HG02973 (cell line): ENCODE measurements at regions not wholly inside any gene's neighbourhood (a gene's known extent, or its start where the extent isn't known, plus 50 kb on each side); places are given as distances from the start of the nearest gene placed in this dataset.
"Not testable (repeated sequence)": the region's sequence is repeated elsewhere in the genome, so short reads cannot be mapped to it uniquely, and the experiment has no call there.

ENCODE experiments used
- ATAC-seq: cut with Tn5 transposase; IDR thresholded peaks from one replicate; pipeline ENCODE4 v1.9.1; 2021; ENCODE audit warnings: moderate library complexity; ENCODE audit not compliant: unreplicated experiment

DNA sequence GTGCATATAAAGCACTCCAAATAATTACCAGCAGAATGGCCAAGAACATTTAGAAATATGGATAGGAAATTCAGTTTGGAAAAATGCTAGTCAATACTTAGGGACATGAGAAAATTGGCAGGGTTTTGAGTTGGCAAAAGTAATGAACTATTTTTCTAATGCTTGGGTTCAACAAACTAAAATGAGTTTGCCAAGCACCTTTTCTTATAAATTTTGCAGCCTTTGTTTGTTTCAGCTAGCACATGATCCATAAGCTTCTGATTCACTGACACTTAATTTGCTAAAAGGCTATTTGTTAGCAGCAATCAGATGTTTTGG lies 324.8 kb downstream of the QKI start:
- ATAC-seq: no peak

DNA sequence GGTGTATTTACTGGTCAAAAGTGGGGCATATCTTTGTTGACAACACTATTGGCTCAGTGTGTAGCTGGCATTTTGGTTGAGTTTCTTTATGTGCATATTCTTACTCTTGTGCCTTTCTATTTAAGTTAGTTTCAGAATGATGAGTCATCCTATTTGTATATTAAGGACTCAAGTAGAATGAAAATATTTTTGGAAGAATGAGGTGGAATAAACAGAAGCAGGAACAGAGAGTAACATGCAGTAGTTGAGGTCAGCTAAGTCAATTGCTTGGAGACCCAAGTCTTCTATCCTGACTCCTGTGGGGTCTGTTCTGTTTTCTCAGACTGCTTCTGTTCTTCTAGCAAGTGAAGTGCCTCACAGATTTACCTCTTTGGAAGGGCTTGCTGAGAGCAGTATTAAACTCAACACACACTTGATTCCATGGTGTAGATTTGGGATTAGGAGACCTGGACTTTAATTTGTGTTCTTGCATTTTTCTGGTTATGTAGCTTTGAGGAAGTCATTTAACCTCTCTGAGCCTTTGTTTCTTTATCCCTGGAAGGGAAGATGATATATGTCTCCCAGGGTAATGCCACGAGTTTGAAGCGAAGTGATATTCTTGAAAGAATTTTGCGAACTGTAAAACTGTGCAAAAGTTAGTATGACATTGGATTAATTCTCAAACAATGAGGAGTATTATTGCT lies 324.3 kb downstream of the QKI start:
- ATAC-seq: peak; percentile 54

DNA sequence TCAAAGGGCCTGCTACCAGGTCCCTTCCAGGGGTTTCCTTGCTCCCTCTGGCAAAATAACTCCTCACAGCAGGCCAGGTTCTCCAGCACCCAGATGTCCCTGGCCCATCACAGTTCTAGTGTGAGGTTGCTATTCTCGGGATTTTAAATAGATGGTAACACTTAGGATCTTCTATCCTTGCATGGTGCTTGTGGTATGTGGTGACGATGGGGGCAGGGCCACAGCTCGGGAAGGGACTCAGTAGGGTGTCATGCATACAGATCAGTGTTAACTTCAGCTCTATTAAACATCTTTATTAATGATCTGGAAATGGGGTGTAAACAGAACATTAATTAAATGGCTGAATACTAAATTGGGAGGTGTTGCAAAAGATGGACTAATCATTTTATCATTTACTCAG lies 323.8 kb downstream of the QKI start:
- ATAC-seq: no peak

DNA sequence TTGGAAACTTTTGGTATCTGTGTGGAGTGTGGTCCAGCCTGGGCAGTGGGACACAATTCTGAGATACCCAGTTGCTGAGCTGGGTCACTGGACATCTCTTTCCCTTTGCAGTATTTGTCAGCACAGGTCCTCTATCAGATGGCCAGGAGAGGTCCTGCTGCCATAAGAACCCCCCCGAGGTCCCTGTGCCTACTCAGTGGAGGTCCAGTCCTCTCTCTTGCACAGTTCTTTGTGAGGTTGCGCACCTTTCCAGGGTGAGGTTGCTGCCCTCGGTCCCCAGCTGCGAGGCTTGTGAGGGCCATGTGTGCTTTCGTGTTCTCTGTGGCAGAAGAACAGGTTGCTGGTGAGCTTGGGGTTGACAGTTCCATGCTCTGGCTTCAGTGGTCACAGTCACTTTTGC lies 320.6 kb downstream of the QKI start:
- ATAC-seq: no peak

DNA sequence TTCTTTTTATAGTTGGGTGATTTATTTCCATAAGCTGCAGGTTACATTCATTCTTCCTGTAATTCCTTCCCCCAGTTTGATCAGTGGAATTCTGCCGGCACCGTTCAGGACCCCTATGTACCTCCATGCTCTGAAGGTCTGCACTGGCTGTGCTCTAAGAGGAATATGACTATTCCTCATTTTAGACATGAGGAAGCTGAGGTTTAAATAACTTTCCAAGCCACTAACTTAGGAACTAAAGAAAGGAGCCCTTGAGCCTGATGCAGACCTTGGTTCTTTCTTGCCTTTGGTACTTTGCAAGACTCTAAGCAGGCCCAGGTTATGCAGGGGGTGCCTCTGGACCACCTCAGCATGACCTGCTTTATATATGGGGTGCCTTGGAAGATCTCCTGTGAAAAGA lies 318.5 kb downstream of the QKI start:
- no peak for ATAC-seq

DNA sequence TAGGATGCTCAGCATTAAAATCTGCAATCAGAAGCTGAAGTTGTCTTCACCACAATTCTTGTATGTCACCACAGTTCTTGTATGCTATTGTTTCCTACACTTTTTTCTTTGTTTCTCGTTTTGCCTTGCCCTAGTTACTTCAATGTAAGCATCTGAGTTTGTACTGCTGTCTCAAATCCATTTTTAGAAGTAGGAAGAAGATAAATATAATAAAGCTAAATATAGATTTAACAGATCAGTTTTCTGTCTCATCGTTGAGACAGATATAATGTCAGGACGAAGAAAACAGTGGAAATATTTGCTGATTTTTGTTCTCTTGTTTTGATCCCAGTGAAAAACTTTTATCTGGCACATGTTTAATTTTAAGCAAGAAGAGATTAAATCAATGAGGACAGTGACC lies 318.0 kb downstream of the QKI start:
- no peak for ATAC-seq

DNA sequence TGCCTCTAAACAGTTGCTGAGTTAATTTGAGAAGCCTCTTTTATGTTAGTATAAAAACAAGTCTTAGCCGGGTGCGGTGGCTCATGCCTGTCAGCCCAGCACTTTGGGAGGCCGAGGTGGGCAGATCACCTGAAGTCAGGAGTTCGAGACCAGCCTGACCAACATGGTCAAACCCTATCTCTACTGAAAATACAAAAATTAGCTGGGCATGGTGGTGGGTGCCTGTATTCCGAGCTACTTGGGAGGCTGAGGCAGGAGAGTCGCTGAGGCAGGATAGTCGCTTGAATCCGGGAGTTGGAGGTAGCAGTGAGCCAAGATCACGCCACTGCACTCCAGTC lies 317.5 kb downstream of the QKI start:
- not testable (repeated sequence) for ATAC-seq

DNA sequence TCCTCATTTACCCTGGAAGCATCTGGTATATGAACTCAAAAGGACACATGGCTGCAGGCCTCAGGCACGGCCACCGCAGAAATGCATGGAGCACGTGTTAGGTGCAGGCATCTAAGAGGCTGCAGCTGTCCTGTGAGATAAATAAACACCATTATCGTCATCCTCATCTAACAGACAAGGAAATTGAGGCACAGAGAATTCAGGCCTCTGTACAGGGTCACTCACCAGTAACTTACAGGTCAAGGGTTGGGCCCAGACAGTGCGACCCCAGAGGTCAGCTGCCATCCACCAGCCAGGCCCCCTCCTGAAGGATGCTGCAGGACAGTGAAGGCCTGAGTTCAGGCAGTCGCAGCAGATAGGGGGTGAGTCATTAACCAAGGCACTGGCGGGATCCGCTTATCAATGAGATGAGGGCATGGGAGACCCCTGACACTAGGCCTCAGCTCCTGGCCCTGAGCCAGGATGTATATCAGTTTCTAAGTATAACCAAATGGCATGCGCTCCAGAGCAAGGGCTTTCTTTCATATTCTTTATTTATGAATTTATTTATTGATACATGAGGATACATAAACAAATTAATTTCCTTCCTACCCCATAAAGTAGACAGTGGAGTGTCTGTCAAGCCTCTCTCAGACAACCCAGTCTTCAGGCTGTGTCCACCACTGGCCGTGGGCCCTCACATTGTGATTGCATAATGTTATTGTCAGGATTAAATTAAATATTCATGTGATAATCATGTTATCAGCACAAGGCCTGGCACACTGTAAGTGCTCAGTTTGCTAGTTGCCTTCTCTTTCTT lies 316.9 kb downstream of the QKI start:
- ATAC-seq: no peak

DNA sequence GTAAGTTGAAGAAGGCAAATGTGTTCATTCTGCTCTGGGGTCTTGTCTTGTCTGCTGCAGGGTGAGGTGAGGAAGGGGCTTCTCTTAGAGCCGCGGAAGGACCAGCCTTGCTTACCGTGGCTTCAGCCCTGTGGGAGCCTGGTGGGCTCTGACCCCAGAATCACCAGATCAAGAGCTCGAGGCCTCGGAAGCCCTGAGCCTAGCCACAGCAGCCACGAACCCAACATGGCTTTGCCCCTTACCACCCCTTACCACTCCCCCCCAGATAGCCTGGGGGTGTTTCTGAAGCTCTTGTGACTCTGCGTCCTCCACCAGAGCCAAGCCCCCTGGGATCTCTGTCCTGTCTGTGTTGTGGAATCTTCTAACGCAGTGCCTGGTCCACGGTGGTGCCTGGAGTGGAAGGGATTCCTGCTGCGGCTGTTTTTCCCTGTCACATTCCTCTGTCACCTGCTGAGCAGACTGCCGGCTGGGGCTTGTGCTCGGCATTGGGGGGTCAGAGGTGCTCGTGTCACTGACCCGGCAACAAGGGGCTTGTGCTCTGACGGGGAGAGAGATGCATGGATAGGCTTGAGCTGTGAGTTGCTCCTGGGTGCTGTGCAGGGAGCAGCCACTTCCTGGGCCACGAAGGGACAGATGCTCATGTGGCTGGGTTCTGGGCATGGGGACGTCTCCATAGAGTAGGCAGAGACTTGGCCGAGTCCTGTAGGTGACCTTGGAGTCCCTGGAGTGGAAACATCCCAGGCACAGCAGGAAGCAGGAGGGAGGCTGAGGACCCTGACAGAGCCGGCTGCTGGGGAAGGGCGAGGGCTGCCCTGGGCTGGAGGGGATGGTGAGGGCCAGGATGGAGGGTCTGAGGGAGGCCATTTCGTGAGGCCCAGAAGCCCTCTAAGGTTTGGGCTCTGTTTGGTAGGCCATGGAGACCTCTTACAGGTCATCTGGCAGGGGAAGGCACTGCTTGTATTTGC lies 316.0 kb downstream of the QKI start:
- no peak for ATAC-seq

DNA sequence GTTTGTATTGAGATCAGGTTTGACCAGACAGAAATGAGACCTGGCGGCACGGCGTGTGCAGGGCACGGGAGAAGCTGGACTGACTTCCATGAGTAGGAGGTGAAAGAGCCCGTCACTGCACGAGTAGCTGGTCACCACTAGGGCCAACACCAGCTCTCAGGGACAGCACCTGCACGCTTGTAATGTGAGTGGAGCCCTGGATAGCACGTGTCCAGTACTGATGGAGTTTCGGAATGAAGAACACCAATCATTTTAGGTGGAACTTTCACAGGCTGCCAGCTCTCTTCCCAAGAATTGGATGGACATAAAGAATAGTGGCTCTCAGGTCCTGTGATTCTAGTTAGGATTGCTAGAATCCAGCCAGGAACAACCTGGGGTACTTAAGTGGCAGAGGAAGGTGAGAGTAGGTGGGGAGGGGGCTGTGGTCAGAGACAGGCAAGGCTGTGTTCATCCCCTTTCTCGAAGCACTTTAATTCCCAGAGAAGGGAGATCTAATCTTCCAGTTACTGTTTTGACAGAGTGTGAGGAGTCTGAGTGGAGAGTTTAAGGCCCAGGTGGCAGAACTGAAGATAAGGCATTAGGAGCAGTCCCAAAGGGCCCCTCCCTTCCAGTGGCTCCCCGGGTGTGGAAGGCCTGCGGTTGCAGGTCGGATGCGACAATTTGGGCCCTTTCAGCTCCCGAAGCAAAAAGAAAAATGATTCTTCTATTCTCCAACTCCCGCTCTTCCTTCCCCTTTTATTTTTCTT lies 314.8 kb downstream of the QKI start:
- ATAC-seq: no peak

DNA sequence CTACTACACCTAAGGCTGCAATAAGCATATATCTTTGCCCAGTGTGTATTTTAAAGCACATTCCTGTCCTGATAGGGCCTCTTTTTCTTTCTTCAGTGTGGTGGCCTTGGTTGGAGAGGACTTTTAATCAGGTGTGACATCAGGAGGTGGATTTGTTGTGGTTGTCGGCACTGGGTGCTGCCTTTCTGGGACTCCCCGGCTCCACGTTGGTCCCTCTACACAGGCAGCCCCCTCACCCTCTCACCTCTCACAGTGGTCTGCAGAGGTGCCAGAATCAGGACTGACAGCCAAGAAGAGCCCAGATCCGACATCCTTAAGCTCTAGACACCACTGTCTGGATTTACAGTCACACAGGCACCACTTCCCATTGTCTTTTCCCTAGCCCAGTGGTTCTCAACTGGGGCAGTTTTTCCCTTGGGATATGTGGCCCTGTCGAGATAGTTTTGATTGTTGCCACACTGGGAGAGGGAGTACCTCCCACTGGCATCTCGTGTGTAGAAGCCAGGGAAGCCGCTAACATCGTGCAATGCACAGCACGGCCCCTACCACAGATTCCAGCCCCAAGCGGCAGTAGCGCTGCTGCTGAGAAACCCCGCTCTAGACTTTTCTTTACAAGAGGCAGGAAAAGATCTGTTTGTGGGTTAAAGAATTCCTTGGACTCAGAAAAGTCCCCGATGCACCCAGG lies 314.1 kb downstream of the QKI start:
- no peak for ATAC-seq

DNA sequence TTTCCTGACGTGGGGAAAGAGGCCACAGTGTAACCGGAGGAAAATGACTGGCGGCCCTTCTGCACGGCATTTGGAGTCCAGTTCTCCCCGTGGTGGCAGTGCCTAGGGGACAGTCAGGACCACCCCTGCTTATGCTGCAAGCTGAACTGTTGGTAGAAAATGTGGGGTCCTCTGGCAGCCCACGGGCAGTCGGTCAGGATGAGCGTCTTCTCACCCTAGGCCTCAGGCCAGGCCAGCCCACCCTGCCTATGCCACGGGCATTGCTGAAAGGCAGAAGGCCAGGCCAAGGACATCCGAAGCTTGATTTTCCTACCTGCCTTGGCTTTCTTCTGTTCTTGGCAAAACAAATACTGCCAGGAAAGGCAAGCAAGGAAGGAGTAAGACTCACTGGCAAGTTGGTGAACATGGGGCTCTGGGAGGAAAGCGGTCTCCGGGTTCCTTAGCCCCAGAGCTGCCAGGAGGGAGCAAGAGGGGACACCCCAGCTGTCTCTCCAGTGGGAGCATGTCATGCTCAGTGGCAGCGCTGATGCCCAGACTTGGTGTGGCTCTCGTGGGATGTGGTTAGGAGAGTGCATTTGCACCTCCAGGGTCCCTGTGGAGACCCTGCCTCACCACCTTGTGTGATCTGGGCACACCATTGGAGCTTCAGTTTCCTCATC lies 311.6 kb downstream of the QKI start:
- no peak for ATAC-seq

DNA sequence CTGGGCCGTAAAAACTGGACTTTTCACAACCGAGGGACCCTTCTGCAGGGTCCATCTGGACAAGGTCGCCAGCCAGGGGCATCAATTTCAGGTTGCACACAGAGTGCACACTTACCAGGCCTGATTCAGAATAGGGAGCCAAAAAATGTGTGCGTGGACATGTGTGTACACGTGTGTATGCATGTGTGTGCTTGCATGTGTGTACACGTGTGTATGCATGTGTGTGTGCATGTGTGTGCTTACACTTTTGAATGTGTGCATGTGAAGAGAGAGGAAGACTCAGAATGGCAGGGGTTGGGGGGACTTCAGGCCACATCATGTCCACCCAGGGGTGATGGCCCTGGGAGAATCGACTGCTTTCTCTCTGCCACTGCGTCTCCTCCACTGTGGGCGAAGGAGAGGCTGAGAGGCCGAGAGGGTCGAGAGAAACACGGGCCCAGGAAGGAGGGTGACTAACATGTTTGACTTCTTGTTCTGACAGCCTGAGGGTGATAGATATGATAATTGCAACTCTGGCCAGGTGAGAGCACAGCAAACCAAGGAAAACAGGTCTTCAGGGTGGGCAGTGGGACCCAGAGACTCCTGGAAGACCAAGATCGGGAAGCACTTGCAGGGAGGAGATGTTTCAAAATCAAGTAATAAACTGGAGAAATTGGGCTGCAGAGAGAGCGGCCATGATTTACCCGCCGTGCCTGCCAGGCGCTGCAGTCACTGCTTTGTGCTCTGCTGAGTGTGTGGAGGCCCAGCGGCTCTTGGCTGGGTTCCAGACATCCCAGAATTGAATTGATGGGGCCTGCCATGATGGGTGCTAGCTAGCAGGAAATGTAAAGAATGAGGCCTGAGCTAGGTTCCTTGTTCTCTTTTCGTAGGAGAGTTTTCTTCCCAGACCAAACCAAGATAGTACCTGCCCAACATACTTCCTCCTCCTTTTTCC lies 310.8 kb downstream of the QKI start:
- no peak for ATAC-seq

DNA sequence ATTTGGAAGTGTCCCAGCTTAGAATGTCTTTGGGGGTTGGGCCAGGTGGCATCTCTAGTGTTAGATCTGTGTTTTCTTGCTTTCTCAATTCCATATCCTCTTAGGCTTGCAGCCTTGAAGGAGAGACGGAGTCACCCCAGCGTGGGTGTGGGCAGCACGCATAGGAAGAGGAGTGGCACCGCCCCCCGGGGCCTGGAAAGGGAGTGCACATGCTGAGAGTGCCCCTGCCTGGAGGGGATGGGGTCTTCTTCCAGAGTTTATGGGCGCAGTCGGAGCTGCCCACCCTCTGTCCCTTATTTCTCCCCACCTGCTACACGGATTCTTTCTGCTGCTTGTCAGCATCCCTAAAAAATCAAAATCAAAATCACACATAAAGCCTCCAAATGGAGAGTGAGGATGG lies 309.7 kb downstream of the QKI start:
- no peak for ATAC-seq

DNA sequence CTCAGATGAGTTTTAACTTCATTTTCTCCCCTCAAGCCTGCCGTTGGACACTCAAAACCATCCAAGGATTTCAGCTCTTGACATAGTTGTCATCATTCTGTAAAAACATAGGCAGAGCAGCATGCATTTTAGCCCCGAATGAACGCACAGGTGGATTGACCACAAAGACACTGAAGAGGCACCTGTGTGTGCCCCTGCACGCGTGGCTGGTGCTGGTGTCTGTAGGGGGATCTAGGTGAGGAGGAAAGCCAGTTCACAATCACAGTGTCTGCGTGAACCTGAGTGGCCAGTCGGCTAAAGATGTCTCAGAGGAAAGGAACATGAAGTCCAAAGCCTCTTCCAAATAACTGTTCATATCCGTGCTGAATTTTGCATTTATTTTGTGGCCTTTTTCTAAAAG lies 309.2 kb downstream of the QKI start:
- no peak for ATAC-seq

DNA sequence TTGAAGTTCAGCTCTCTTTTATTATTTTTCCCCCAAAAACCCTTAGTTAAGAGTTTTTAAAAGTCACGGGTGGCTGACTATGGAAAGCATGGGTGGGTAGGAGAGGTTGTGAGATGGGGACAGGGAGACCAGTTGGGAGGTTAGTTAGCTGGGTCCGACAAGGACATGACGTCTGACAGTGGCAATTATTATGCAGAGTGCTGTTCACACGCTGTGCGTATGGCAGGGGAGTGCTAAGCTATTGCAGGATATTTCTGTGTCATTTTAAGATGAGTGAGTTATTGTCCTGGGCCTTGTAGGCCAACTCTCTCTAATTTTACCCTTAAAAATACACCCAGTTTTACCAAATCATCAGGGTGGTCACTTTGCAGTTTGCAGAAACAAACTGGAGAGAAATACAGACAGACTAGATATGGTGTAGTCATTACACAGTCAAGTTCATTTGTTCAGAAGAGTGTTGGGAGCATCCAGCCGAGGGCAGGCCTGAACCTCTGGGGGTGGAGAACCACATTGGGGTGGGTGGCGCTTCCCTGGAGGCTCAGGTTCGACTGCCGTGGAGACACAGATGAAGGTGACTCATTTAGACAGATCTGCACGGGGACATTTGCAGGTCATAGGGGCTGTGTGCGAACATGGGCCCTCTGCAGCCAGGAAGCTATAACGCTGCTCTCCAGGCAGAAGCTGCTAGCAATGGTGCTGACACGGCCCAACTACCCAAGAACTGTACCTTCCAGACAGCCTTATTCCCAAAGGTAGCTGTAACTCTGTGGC lies 307.6 kb downstream of the QKI start:
- no peak for ATAC-seq

DNA sequence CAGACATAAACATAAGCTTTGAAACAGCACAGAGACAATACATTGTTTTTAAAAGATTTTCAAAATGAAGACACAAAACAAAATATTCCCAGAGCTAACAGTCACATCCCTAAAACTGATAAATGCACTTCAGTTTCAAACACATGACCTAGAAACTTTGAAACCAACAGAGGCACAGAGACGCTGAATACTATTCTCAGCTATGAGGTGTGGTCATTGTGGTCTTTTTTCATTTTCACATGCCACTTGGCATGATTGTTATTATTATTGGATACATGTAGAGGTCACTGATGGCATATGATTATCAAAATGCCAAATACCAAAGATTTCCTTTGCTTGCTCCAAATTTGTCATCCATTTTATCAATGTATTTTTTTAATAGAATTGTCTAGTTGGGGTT lies 306.9 kb downstream of the QKI start:
- ATAC-seq: no peak
